GM08714 (cell line): ENCODE measurements at regions not wholly inside any gene's neighbourhood (a gene's known extent, or its start where the extent isn't known, plus 50 kb on each side); places are given as distances from the start of the nearest gene placed in this dataset.
"Not testable (repeated sequence)": the region's sequence is repeated elsewhere in the genome, so short reads cannot be mapped to it uniquely, and the experiment has no call there.

Experiments used
- H3K4me3 ChIP-seq: fragments of 200-500 bp; sonication (Bioruptor generic); 2 replicates; pipeline ENCODE4 v1.5.1; 2014; ENCODE audit warnings: mild to moderate bottlenecking, low read length, inconsistent platforms
- ZNF274 ChIP-seq: IDR thresholded peaks from 2 replicates; pipeline ENCODE4 v1.6.1; 2012; ENCODE audit warnings: mild to moderate bottlenecking, low read depth, low read length

GRCh38 chr3:193808317-193808716 lies 215.3 kb downstream of the OPA1 start:
- TF ChIP-seq ZNF274 = no peak
- H3K4me3 ChIP-seq = no peak overlapping the region

- no peak overlapping the region for H3K4me3 ChIP-seq
- no peak for TF ChIP-seq ZNF274
These were observed 216.1 kb downstream of the OPA1 start for GRCh38 chr3:193809106-193809505.

GRCh38 chr3:193812078-193812725 lies 219.2 kb downstream of the OPA1 start:
- TF ChIP-seq ZNF274 = no peak

GRCh38 chr3:193812791-193813500 lies 219.9 kb downstream of the OPA1 start:
- no peak overlapping the region for H3K4me3 ChIP-seq
- no peak for TF ChIP-seq ZNF274

More at GRCh38 chr3:193812078-193812725, 219.2 kb downstream of the OPA1 start:
- H3K4me3 ChIP-seq = no peak overlapping the region

- TF ChIP-seq ZNF274 = no peak
- H3K4me3 ChIP-seq = no peak overlapping the region
These were observed 220.5 kb downstream of the OPA1 start for GRCh38 chr3:193813501-193813830.

- no peak for TF ChIP-seq ZNF274
- no peak overlapping the region for H3K4me3 ChIP-seq
These were observed 221.3 kb downstream of the OPA1 start for GRCh38 chr3:193814166-193814892.

GRCh38 chr3:193815246-193816027 lies 222.4 kb downstream of the OPA1 start:
- H3K4me3 ChIP-seq = no peak overlapping the region
- TF ChIP-seq ZNF274 = no peak

GRCh38 chr3:193816028-193816395 lies 223.0 kb downstream of the OPA1 start:
- H3K4me3 ChIP-seq = no peak overlapping the region
- TF ChIP-seq ZNF274 = no peak

GRCh38 chr3:193816656-193817311 lies 223.8 kb downstream of the OPA1 start:
- no peak for TF ChIP-seq ZNF274
- H3K4me3 ChIP-seq = no peak overlapping the region

- TF ChIP-seq ZNF274 = no peak
- H3K4me3 ChIP-seq = no peak overlapping the region
These were observed 226.4 kb downstream of the OPA1 start for GRCh38 chr3:193819117-193820010.

GRCh38 chr3:193821151-193821668 lies 228.2 kb downstream of the OPA1 start:
- H3K4me3 ChIP-seq = no peak overlapping the region
- no peak for TF ChIP-seq ZNF274

- TF ChIP-seq ZNF274 = no peak
- H3K4me3 ChIP-seq = no peak overlapping the region
These were observed 229.6 kb downstream of the OPA1 start for GRCh38 chr3:193822492-193823212.

GRCh38 chr3:193823213-193823605 lies 230.2 kb downstream of the OPA1 start:
- H3K4me3 ChIP-seq = not testable (repeated sequence)
